Esophagus squamous epithelium (tissue), 4 donors: ENCODE measurements at regions not wholly inside any gene's neighbourhood (a gene's known extent, or its start where the extent isn't known, plus 50 kb on each side); places are given as distances from the start of the nearest gene placed in this dataset.

Experiments used
- POLR2A ChIP-seq, 4 donors: fragments of 450-650 bp; IDR thresholded peaks; one replicate each; pipeline ENCODE4 v1.6.1; 2017; ENCODE audit warnings: antibody characterized with exemption in 4 of 4, mild to moderate bottlenecking in 4 of 4, moderate library complexity in 3 of 4
- TF ChIP-seq, protein P1 (sequence below), 6 experiments: fragments of 450-650 bp in 4 of 6; fragments of 200-600 bp in 2 of 6; sonication (generic) in 2 of 6; IDR thresholded peaks; one replicate each; pipeline ENCODE4 v1.5.1; 2016 to 2019; ENCODE audit warnings: antibody characterized with exemption in 6 of 6, mild to moderate bottlenecking in 4 of 6, moderate library complexity in 4 of 6

DNA sequence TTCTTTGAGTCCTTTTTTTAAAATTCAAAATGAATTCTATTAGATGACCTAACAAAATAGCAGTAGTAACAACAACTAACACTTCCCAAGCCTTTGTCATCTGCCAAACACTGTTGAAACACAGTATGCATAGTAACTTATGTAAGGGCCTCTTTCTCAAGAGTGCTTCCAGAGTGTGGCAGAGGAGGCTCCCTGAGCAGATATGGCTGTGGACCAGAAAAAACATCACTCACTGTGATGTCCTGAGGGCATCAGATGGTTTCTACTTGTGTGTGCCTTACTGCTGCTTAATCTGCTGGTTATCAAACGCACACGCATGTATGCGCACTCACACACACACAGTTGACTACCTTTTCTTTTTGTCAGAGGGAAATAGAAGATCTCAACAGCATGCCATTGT lies 110.8 kb downstream of the DLEU7 start:
- TF ChIP-seq, protein P1, sequence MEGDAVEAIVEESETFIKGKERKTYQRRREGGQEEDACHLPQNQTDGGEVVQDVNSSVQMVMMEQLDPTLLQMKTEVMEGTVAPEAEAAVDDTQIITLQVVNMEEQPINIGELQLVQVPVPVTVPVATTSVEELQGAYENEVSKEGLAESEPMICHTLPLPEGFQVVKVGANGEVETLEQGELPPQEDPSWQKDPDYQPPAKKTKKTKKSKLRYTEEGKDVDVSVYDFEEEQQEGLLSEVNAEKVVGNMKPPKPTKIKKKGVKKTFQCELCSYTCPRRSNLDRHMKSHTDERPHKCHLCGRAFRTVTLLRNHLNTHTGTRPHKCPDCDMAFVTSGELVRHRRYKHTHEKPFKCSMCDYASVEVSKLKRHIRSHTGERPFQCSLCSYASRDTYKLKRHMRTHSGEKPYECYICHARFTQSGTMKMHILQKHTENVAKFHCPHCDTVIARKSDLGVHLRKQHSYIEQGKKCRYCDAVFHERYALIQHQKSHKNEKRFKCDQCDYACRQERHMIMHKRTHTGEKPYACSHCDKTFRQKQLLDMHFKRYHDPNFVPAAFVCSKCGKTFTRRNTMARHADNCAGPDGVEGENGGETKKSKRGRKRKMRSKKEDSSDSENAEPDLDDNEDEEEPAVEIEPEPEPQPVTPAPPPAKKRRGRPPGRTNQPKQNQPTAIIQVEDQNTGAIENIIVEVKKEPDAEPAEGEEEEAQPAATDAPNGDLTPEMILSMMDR (IDR thresholded peaks at IDR 0.05): no peak
- no peak for TF ChIP-seq POLR2A (IDR thresholded peaks at IDR 0.05)
